ENCODE measurements at regions not wholly inside any gene's neighbourhood (a gene's known extent, or its start where the extent isn't known, plus 50 kb on each side); places are given as distances from the start of the nearest gene placed in this dataset.

GRCh38 chr3:118785415-118785814 lies 249.2 kb downstream of the IGSF11 start:
- TF ChIP-seq CTCF (IDR thresholded peaks at IDR 0.05): no peak
- TF ChIP-seq POLR2A (IDR thresholded peaks at IDR 0.05): no peak

All from thyroid gland (tissue), 4 donors.